Lower leg skin (tissue), 3 donors: ENCODE measurements at regions not wholly inside any gene's neighbourhood (a gene's known extent, or its start where the extent isn't known, plus 50 kb on each side); places are given as distances from the start of the nearest gene placed in this dataset.

Experiments used
- POLR2A ChIP-seq, 2 donors: fragments of 450-650 bp; IDR thresholded peaks; one replicate each; pipeline ENCODE4 v1.6.1; 2016 to 2017; ENCODE audit warnings: antibody characterized with exemption in 2 of 2, mild to moderate bottlenecking in 1 of 2, moderate library complexity in 1 of 2
- TF ChIP-seq, protein P1 (sequence below), 3 donors: fragments of 450-650 bp; IDR thresholded peaks; one replicate each; pipeline ENCODE4 v1.5.1; 2016; ENCODE audit warnings: antibody characterized with exemption in 3 of 3, mild to moderate bottlenecking in 3 of 3, moderate library complexity in 2 of 3

DNA sequence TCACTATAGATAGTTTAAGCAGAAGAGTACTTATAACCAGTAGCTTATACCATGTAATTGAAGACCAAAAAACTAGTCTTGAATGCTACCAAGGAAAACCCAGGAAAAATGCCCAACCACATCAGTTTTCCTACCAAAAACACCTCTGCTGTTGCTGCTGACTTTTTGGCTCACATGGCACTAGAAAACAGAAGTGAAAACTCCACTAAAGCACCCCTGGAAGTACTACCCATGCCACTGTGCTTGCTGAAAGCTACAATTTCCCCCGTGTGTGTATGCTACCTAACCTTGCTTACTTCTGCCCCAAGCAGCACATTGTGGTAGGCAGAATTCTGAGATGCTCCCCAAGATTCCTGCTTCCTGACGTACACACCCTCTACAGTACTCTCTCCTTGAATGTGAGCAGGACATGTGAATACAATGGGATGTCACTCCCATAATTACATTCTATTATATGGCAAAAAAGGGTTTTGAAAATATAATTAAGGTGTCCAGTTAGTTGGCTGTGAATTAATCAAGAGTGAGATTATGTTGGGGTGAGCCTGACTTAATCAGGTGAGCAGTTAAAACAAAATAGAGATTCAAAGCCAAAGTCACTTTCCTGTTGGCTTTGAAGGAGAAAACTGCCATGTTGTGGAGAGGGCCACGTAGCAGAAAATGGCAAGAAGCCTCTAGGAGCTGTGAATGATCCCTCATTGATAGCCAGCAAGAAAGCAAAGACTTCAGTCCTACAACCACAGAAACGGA, 209.8 kb upstream of the MARCKS start:
- TF ChIP-seq, protein P1, sequence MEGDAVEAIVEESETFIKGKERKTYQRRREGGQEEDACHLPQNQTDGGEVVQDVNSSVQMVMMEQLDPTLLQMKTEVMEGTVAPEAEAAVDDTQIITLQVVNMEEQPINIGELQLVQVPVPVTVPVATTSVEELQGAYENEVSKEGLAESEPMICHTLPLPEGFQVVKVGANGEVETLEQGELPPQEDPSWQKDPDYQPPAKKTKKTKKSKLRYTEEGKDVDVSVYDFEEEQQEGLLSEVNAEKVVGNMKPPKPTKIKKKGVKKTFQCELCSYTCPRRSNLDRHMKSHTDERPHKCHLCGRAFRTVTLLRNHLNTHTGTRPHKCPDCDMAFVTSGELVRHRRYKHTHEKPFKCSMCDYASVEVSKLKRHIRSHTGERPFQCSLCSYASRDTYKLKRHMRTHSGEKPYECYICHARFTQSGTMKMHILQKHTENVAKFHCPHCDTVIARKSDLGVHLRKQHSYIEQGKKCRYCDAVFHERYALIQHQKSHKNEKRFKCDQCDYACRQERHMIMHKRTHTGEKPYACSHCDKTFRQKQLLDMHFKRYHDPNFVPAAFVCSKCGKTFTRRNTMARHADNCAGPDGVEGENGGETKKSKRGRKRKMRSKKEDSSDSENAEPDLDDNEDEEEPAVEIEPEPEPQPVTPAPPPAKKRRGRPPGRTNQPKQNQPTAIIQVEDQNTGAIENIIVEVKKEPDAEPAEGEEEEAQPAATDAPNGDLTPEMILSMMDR (IDR thresholded peaks at IDR 0.05): no peak
- no peak for TF ChIP-seq POLR2A (IDR thresholded peaks at IDR 0.05)
